SK-N-MC (cell line): ENCODE measurements at regions not wholly inside any gene's neighbourhood (a gene's known extent, or its start where the extent isn't known, plus 50 kb on each side); places are given as distances from the start of the nearest gene placed in this dataset.

Experiments used
- EZH2 ChIP-seq: fragments of 200-600 bp; sonication (generic); IDR thresholded peaks from one replicate; pipeline ENCODE4 v1.6.1; 2017; ENCODE audit warnings: antibody characterized with exemption
- FOXP2 ChIP-seq: optimal IDR thresholded peaks from 2 replicates; pipeline ENCODE3; 2011; ENCODE audit warnings: mild to moderate bottlenecking, moderate library complexity; ENCODE audit not compliant: insufficient read depth; ENCODE audit errors: extremely low read length, control extremely low read depth
- POLR2AphosphoS5 ChIP-seq: IDR thresholded peaks from 2 replicates; pipeline ENCODE4 v1.6.1; 2012; ENCODE audit warnings: mild to moderate bottlenecking, low read depth, low read length, borderline replicate concordance

- TF ChIP-seq EZH2 (no peak), POLR2AphosphoS5 (no peak), FOXP2 (no peak)
Observed at GRCh38 chr13:40399756-40400155, 266.7 kb downstream of the FOXO1 start.
